GM18519 (cell line): ENCODE measurements at regions not wholly inside any gene's neighbourhood (a gene's known extent, or its start where the extent isn't known, plus 50 kb on each side); places are given as distances from the start of the nearest gene placed in this dataset.
"Not testable (repeated sequence)": the region's sequence is repeated elsewhere in the genome, so short reads cannot be mapped to it uniquely, and the experiment has no call there.

Source experiments
- ATAC-seq: cut with Tn5 transposase; IDR thresholded peaks from one replicate; pipeline ENCODE4 v1.9.1; 2021; ENCODE audit warnings: mild to moderate bottlenecking, moderate library complexity; ENCODE audit not compliant: unreplicated experiment, low FRiP score

- no peak for ATAC-seq
Observed at GRCh38 chr21:35556536-35556935, 503.8 kb downstream of the SETD4 start.

- ATAC-seq, result not testable (repeated sequence)
Observed at GRCh38 chr21:35552483-35552882, 503.4 kb upstream of the RUNX1 start.

GRCh38 chr21:35548904-35549615 lies 500.0 kb upstream of the RUNX1 start:
- ATAC-seq, result no peak

GRCh38 chr21:35547946-35548774 lies 499.1 kb upstream of the RUNX1 start:
- no peak for ATAC-seq

- ATAC-seq, result no peak
Observed at GRCh38 chr21:35543746-35544145, 494.6 kb upstream of the RUNX1 start.

- no peak for ATAC-seq
Observed at GRCh38 chr21:35540950-35541638, 492.0 kb upstream of the RUNX1 start.

GRCh38 chr21:35538386-35538785 lies 489.3 kb upstream of the RUNX1 start:
- no peak for ATAC-seq

- ATAC-seq, result no peak
Observed at GRCh38 chr21:35537604-35538003, 488.5 kb upstream of the RUNX1 start.

- ATAC-seq, result no peak
Observed at GRCh38 chr21:35533893-35534292, 484.8 kb upstream of the RUNX1 start.

- no peak for ATAC-seq
Observed at GRCh38 chr21:35530766-35531165, 481.7 kb upstream of the RUNX1 start.

- ATAC-seq, result no peak
Observed at GRCh38 chr21:35529171-35529863, 480.2 kb upstream of the RUNX1 start.

GRCh38 chr21:35528116-35529042 lies 479.3 kb upstream of the RUNX1 start:
- no peak for ATAC-seq

GRCh38 chr21:35527358-35527757 lies 478.3 kb upstream of the RUNX1 start:
- ATAC-seq, result no peak

- no peak for ATAC-seq
Observed at GRCh38 chr21:35525443-35525842, 476.3 kb upstream of the RUNX1 start.

GRCh38 chr21:35521852-35522505 lies 472.9 kb upstream of the RUNX1 start:
- no peak for ATAC-seq

GRCh38 chr21:35521293-35521692 lies 472.2 kb upstream of the RUNX1 start:
- ATAC-seq, result no peak

- no peak for ATAC-seq
Observed at GRCh38 chr21:35520856-35521255, 471.8 kb upstream of the RUNX1 start.

GRCh38 chr21:35520302-35520701 lies 471.2 kb upstream of the RUNX1 start:
- ATAC-seq, result no peak

GRCh38 chr21:35517865-35518264 lies 468.8 kb upstream of the RUNX1 start:
- no peak for ATAC-seq
